GM15510 (cell line): ENCODE measurements at regions not wholly inside any gene's neighbourhood (a gene's known extent, or its start where the extent isn't known, plus 50 kb on each side); places are given as distances from the start of the nearest gene placed in this dataset.

Experiments
- POLR2A ChIP-seq: IDR thresholded peaks from 3 replicates; pipeline ENCODE4 v1.6.1; 2011; ENCODE audit warnings: borderline replicate concordance; ENCODE audit not compliant: insufficient read length; ENCODE audit errors: extremely low read depth

GRCh38 chr7:106415433-106415832 lies 130.7 kb upstream of the NAMPT start:
- TF ChIP-seq POLR2A: no peak

DNA sequence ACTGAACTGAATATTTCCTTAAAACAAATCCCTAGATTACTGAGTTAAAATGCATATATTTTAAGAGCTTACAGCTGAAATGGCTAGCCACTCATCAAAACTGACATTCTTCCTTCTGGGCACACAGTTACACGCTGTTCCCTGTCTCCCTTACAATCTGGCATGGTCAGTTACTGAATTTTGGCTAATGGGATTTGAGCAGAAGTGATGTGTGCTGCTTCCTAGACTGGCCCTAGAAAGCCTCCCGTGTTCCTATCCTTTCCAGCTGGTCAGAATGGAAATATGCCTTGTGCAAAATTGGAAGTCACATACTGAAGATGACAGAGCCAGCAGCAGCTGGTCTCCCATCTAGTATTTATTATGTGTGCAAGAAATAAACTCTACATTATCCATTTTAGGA lies 128.7 kb upstream of the NAMPT start:
- no peak for TF ChIP-seq POLR2A

DNA sequence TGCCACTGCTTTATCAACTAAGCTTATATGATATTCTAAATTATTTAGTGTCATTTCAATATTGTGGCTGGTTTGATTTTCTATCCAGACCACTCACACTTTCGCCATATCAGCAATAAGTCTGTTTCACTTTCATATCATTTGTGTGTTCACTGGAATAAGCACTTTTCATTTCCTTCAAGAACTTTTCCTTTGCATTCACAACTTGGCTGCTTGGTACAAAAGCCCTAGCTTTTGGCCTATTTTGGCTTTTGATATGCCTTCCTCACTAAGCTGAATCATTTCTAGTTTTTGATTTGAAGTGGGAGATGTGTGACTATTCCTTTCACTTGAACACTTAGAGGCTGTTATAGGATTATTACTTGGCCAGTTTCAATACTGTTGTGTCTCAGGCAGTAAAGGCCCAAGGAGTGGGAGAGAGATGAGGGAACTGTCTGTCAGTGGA lies 120.9 kb upstream of the NAMPT start:
- TF ChIP-seq POLR2A: no peak

DNA sequence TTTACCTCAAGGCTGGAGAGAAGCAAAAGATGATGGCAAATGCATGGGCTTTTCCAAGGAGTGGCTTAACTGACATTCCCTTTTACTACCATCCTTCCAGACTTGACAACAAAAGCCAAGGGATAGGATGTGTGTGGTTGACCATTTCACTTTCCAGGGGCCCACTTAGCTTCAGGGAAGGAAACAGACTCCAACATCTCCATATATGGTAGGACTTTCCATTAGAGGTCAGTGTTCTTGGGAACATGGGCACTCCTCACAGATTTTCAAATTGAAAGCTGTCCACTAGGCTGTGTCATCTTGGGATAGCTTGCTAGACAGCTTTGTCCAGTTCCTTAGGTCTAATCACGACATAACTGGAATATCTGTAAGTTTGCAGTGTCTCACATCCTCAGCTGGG lies 118.1 kb upstream of the NAMPT start:
- no peak for TF ChIP-seq POLR2A

DNA sequence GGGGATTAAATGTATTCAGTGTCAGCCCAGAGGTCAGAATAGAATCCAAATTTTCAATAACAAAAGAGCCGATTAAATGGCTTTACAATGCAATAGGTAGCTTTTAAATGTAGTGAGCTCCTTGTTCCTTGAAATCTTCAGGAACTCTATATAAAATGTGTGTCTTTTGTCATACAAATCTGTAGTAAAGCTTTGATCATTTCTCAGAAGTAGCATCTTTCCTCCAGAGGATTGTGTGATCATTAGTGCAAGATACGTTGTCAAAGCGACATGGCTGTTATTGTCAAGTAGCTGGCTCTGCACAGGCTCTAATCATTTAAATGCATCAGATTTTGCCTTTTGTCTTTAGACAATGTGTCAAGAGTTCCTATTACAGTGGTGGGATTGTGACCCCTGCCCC lies 116.1 kb upstream of the NAMPT start:
- no peak for TF ChIP-seq POLR2A

DNA sequence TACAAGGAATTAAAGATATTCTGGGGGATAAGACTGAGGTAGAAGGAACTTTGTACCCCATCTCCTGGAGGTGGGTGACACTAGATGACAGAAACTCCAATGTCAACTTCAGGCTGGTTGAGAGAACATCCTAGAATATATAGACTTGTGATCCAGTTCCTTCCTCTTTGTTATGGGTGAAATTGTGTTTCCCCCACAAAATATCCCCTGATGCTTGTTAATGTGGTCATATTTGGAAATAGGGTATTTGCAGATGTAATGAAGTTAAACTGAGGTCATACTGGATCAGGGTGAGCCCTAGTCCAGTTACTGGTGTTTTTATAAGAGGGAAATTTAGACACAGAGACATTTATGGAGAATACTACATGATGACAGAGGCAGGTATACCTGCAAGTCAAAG lies 114.0 kb upstream of the NAMPT start:
- TF ChIP-seq POLR2A: no peak

GRCh38 chr7:106397994-106398393 lies 113.2 kb upstream of the NAMPT start:
- TF ChIP-seq POLR2A: no peak

DNA sequence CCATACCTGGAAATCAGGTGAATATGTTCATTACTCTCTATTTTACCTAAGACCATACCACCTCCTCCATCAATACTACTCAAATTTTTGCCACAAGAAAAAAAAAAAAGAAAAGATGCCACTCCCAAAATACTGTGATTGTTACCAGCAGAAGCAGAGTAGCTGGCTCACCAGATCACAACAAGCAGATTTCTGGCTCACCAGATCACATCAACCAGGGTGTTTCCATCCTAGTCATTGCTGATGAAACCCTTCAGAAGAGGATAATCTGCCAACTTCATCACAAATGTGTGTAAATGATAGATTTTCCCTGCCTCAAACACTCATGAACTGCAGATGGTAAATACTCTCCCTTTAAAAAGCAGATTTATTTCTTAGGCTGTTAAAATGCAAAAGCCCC lies 109.7 kb upstream of the NAMPT start:
- no peak for TF ChIP-seq POLR2A

DNA sequence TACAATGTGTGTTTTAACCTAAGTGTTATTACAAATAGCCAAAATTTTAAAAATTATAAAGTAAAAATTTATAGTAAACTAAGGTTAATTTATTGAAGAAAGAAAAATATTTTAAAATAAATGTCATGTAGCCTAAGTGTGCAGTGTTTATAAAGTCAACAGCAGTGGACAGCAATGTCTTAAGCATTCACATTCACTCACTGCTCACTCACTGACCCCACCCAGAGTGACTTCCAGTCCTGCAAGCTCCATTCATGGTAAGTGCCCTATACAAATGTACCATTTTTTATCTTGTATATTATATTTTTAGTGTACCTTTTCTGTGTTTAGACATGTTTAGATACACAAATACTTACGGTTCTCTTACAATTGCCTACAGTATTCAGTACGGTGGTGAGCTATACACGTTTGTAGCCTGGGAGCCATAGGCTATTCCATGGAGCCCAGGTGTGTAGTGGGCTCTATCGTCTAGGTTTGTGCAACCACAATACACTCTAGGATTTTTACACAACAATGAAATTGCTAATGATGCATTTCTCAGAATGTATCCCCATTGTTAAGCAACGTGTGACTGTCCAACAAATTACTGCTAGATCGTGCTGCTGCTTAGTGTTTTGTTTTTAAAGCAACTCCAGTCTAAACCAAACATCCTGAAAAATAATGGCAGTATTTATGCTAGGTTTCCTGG lies 108.9 kb upstream of the NAMPT start:
- no peak for TF ChIP-seq POLR2A

GRCh38 chr7:106392590-106392989 lies 107.8 kb upstream of the NAMPT start:
- TF ChIP-seq POLR2A: no peak

DNA sequence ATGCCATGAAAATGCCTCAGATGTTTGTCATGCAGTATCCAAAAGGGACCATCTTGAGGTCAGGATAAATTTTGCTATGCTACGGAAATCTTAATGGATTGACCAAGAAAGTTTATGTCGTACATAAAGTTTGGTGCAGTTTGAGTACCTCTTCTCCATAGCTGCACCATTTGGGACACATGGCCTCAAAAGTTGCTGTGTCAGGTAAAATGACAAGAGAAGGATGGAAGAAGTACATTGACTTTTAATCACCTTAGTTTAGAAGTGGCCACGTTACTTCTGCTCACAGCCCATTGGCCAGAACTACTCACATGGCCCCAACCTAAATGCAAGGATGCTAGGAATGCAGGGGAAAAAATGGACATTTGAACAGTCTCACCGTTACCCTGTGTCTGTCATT lies 107.4 kb upstream of the NAMPT start:
- no peak for TF ChIP-seq POLR2A

- TF ChIP-seq POLR2A: no peak
These were observed 102.2 kb upstream of the NAMPT start for GRCh38 chr7:106386958-106387357.

DNA sequence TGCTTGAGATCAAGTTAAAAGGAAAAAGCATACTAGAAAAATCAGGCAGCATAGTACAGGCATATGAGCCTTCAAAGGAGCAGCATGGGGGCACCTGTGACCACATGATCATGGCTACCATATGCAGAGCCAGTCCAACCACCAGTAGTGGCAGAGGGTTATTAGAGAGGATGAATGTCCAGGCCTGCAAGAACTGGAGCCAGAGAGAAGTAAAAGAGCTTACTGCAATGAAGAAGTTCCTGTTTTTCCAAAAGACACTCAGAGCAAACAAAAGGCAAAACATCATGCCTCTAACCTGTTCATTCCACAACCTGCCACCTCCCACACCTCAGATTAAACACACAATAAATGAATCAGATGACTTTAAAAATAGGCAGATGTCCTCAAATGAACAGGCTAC lies 99.6 kb upstream of the NAMPT start:
- no peak for TF ChIP-seq POLR2A

GRCh38 chr7:106382929-106383328 lies 98.1 kb upstream of the NAMPT start:
- TF ChIP-seq POLR2A: no peak

GRCh38 chr7:106382129-106382528 lies 97.3 kb upstream of the NAMPT start:
- TF ChIP-seq POLR2A: no peak

- no peak for TF ChIP-seq POLR2A
These were observed 96.5 kb upstream of the NAMPT start for GRCh38 chr7:106381252-106381651.
